Smooth muscle cell (in vitro differentiated cells): ENCODE measurements at regions not wholly inside any gene's neighbourhood (a gene's known extent, or its start where the extent isn't known, plus 50 kb on each side); places are given as distances from the start of the nearest gene placed in this dataset.
A peak's percentile ranks its signal among the peaks of the same experiment; 100 is the strongest.

ENCODE experiments used
- DNase-seq: peaks from one replicate; lab custom pipeline; 2025; ENCODE audit not compliant: unreplicated experiment; lab: John Stamatoyannopoulos, UW
- H2AFZ ChIP-seq: fragments of 200-600 bp; sonication (generic); 2 replicates; pipeline ENCODE4 v1.6.0; 2016; ENCODE audit warnings: antibody characterized with exemption, low read depth, mild to moderate bottlenecking
- H3F3A ChIP-seq: fragments of 200-600 bp; sonication (generic); 2 replicates; pipeline ENCODE4 v1.6.0; 2017; ENCODE audit warnings: antibody characterized with exemption, low read depth
- H3K27ac ChIP-seq: fragments of 200-600 bp; sonication (generic); 2 replicates; pipeline ENCODE4 v1.5.1; 2016; ENCODE audit warnings: low read depth, mild to moderate bottlenecking
- H3K27me3 ChIP-seq: fragments of 200-600 bp; sonication (generic); 2 replicates; pipeline ENCODE4 v1.6.1; 2016; ENCODE audit warnings: low read depth, mild to moderate bottlenecking
- H3K36me3 ChIP-seq: fragments of 200-600 bp; sonication (generic); 2 replicates; pipeline ENCODE4 v1.5.1; 2016; ENCODE audit warnings: low read depth
- H3K4me1 ChIP-seq: fragments of 200-600 bp; sonication (generic); 2 replicates; pipeline ENCODE4 v1.5.1; 2016; ENCODE audit warnings: low read depth
- H3K4me2 ChIP-seq: fragments of 200-600 bp; sonication (generic); 2 replicates; pipeline ENCODE4 v1.6.0; 2016; ENCODE audit warnings: mild to moderate bottlenecking
- H3K4me3 ChIP-seq: fragments of 200-600 bp; sonication (generic); 2 replicates; pipeline ENCODE4 v1.5.1; 2016; ENCODE audit warnings: mild to moderate bottlenecking
- H3K79me2 ChIP-seq: fragments of 200-600 bp; sonication (generic); 2 replicates; pipeline ENCODE4 v1.6.0; 2016; ENCODE audit warnings: low read depth, mild to moderate bottlenecking
- H3K9ac ChIP-seq: fragments of 200-600 bp; sonication (generic); 2 replicates; pipeline ENCODE4 v1.6.0; 2016; ENCODE audit warnings: low read depth
- H3K9me3 ChIP-seq: fragments of 200-600 bp; sonication (generic); replicated peaks from 2 replicates; pipeline ENCODE4 v1.5.1; 2016; ENCODE audit warnings: low read depth
- H4K20me1 ChIP-seq: fragments of 200-600 bp; sonication (generic); 2 replicates; pipeline ENCODE4 v1.6.0; 2016; ENCODE audit warnings: low read depth
- CTCF ChIP-seq: fragments of 200-600 bp; sonication (generic); IDR thresholded peaks from 2 replicates; pipeline ENCODE4 v1.5.1; 2017; ENCODE audit warnings: borderline replicate concordance, mild to moderate bottlenecking, antibody characterized with exemption; ENCODE audit not compliant: insufficient read depth, poor library complexity, severe bottlenecking
- WGBS: methylation state at CpG from one replicate; pipeline ENCODE4 v1.1.7; 2016; ENCODE audit warnings: low lambda C conversion rate; 5-methylcytosine and 5-hydroxymethylcytosine counted together

- H4K20me1 ChIP-seq = no peaks in the 10 kb centered on the region
- no peaks in the 10 kb centered on the region for H3F3A ChIP-seq
- H3K27ac ChIP-seq = peak overlapping the region; percentile 56
- no peaks in the 10 kb centered on the region for H3K36me3 ChIP-seq
- H2AFZ ChIP-seq = peak overlapping the region; percentile 37
- no peak for DNase-seq
- H3K9ac ChIP-seq = peak overlapping the region; percentile 42
- H3K27me3 ChIP-seq = no peaks in the 10 kb centered on the region
- H3K4me1 ChIP-seq = peaks cover 5% of the 10 kb centered on the region
- H3K4me3 ChIP-seq = peak overlapping the region; percentile 25
- no peak for TF ChIP-seq CTCF
- no peaks in the 10 kb centered on the region for H3K9me3 ChIP-seq
- WGBS = 66% methylated on average over 5 of the region's 5 CpGs
- H3K79me2 ChIP-seq = no peaks in the 10 kb centered on the region
- peak overlapping the region; percentile 77 for H3K4me2 ChIP-seq
Measured at GRCh38 chr2:190812506-190813294, 67.9 kb upstream of the GLS start.

GRCh38 chr2:190815226-190815625, 65.4 kb upstream of the GLS start:
- Histone ChIP-seq H3K4me3 (no peak overlapping the region), H2AFZ (no peak overlapping the region)

GRCh38 chr2:190817082-190817481, 63.5 kb upstream of the GLS start:
- Histone ChIP-seq H3K9me3 (no peaks in the 10 kb centered on the region), H3K36me3 (no peaks in the 10 kb centered on the region), H3K4me3 (no peak overlapping the region), H4K20me1 (no peaks in the 10 kb centered on the region), H3K27ac (no peak overlapping the region), H3K4me1 (peaks cover 5% of the 10 kb centered on the region), H3K9ac (no peak overlapping the region), H3K79me2 (no peaks in the 10 kb centered on the region), H2AFZ (no peak overlapping the region), H3F3A (peaks cover 5% of the 10 kb centered on the region), H3K4me2 (no peak overlapping the region), H3K27me3 (no peaks in the 10 kb centered on the region)
- TF ChIP-seq CTCF = no peak
- DNase-seq = no peak

More at GRCh38 chr2:190815226-190815625, 65.4 kb upstream of the GLS start:
- Histone ChIP-seq H3K36me3 (no peaks in the 10 kb centered on the region), H3K9ac (no peak overlapping the region), H3K79me2 (no peaks in the 10 kb centered on the region), H3K27me3 (no peaks in the 10 kb centered on the region), H3F3A (peaks cover 5% of the 10 kb centered on the region), H3K27ac (no peak overlapping the region), H3K9me3 (no peaks in the 10 kb centered on the region), H4K20me1 (no peaks in the 10 kb centered on the region), H3K4me2 (no peak overlapping the region), H3K4me1 (peaks cover 5% of the 10 kb centered on the region)
- no peak for DNase-seq
- WGBS = 85% methylated on average over 2 of the region's 2 CpGs
- no peak for TF ChIP-seq CTCF

- Histone ChIP-seq H3K9ac (no peak overlapping the region), H3K27ac (peak overlapping the region; percentile 75), H3K9me3 (no peaks in the 10 kb centered on the region), H3K79me2 (no peaks in the 10 kb centered on the region), H3K36me3 (no peaks in the 10 kb centered on the region), H4K20me1 (no peaks in the 10 kb centered on the region), H2AFZ (no peak overlapping the region), H3K4me3 (no peak overlapping the region), H3K27me3 (no peaks in the 10 kb centered on the region), H3K4me2 (peak overlapping the region; percentile 8), H3K4me1 (no peaks in the 10 kb centered on the region), H3F3A (peaks cover 5% of the 10 kb centered on the region)
- DNase-seq = no peak
- TF ChIP-seq CTCF = no peak
- 14% methylated on average over 3 of the region's 3 CpGs for WGBS
Measured at GRCh38 chr2:190819840-190820301, 60.8 kb upstream of the GLS start.
